ENCODE measurements at regions not wholly inside any gene's neighbourhood (a gene's known extent, or its start where the extent isn't known, plus 50 kb on each side); places are given as distances from the start of the nearest gene placed in this dataset.

DNA sequence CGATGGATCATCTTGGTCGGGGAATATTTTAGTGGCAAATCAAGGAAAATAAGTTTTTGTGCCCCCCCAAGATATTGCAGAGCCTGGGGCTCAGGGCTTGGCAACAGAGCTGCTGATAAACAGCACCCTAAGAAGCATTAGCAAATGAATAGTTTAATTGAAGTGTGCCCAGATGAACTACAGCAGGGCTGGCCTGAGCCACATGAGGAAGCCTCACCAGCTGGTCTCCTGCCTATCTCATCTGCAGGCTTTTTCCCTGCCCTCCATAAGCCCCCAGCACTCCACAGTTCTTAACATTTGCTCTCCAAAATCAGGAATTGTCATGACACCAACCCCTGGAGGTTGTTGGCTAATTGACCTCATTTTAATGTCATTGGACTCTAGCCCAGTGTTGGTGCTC is 480.2 kb downstream of the HS3ST3B1 start:
- no peaks in the 10 kb centered on the region for H3K4me1 ChIP-seq
- no peak for DNase-seq (ENCODE audit: extremely low spot score)
- 84% methylated on average over 2 of the region's 2 CpGs for WGBS
- no peaks in the 10 kb centered on the region for H3K36me3 ChIP-seq
- no peaks in the 10 kb centered on the region for H3K9me3 ChIP-seq
- no peak overlapping the region for H3K4me3 ChIP-seq
- TF ChIP-seq, protein P1, sequence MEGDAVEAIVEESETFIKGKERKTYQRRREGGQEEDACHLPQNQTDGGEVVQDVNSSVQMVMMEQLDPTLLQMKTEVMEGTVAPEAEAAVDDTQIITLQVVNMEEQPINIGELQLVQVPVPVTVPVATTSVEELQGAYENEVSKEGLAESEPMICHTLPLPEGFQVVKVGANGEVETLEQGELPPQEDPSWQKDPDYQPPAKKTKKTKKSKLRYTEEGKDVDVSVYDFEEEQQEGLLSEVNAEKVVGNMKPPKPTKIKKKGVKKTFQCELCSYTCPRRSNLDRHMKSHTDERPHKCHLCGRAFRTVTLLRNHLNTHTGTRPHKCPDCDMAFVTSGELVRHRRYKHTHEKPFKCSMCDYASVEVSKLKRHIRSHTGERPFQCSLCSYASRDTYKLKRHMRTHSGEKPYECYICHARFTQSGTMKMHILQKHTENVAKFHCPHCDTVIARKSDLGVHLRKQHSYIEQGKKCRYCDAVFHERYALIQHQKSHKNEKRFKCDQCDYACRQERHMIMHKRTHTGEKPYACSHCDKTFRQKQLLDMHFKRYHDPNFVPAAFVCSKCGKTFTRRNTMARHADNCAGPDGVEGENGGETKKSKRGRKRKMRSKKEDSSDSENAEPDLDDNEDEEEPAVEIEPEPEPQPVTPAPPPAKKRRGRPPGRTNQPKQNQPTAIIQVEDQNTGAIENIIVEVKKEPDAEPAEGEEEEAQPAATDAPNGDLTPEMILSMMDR (IDR thresholded peaks at IDR 0.05), result no peak
- TF ChIP-seq POLR2A (IDR thresholded peaks at IDR 0.05; ENCODE audit: low read depth), result no peak
- no peak for TF ChIP-seq EP300 (IDR thresholded peaks at IDR 0.05)
- TF ChIP-seq POLR2AphosphoS5 (IDR thresholded peaks at IDR 0.05), result no peak
- H3K27me3 ChIP-seq, result peaks cover 0 to 13% (median 1%) of the 10 kb centered on the region in 4 donors
- no peak overlapping the region for H3K27ac ChIP-seq (replicated peaks in 1 of 4)
- intact Hi-C loops (cut with DNase I), result no loop called here

DNA sequence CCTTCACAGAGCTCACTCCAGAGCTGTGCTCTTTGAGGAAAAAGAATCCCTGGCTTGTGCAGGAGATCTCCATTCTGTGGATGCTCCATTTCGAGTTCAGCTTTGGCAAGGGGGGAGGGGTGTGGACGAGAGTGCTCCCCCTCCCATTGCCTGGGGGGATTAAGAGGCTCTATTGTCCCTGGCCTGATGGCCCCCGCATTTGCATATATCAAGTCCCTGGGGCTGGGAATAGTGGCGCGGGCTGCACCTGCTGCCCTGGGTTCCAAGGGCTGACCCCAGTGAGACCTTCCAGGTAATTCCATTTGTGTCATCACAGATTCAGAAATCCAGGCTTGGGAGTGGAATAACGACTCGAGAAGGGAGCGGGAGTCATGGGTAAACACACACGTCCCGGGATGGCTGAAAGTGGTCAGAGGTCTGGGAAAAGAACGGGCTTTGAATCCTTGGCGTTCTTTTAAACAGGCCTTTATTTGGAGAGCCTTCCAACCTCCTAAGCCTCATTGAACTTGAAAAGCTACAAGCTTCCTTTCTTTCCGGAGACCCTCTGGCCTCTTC is 479.3 kb downstream of the HS3ST3B1 start:
- Histone ChIP-seq H3K4me1 (no peaks in the 10 kb centered on the region), H3K4me3 (no peak overlapping the region), H3K36me3 (no peaks in the 10 kb centered on the region), H3K27ac (replicated peaks in 1 of 4) (no peak overlapping the region), H3K9me3 (no peaks in the 10 kb centered on the region), H3K27me3 (peaks cover 0 to 18% (median 1%) of the 10 kb centered on the region in 4 donors)
- WGBS, result 66% methylated on average over 13 of the region's 13 CpGs
- intact Hi-C loops (cut with DNase I), result no loop called here
- no peak for TF ChIP-seq POLR2A (IDR thresholded peaks at IDR 0.05; ENCODE audit: low read depth)
- TF ChIP-seq EP300 (IDR thresholded peaks at IDR 0.05), result no peak
- TF ChIP-seq, protein P1 (IDR thresholded peaks at IDR 0.05), result no peak
- TF ChIP-seq POLR2AphosphoS5 (IDR thresholded peaks at IDR 0.05), result no peak
- DNase-seq (ENCODE audit: extremely low spot score), result peak; percentile 62

DNA sequence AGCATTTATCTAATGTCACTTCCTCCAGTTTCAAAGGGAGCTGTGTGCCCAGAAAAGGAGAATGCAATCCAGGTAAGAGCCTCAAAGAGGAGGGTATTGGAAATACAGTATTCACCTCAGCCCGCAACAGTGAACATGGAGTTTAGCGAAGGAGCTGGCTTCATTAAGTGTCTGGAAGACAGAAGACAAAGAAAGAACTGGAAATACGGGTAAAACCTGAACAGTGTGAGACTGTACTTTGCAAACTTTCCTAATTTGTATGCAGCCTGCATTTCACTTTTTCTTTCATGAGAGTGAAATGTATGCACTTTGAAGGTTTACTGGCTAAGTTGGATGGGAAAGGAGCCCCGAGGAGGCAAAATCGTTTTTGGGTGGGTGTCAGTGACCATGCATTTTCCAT is 478.4 kb downstream of the HS3ST3B1 start:
- TF ChIP-seq EP300 (IDR thresholded peaks at IDR 0.05) (no peak), POLR2A (IDR thresholded peaks at IDR 0.05; ENCODE audit: low read depth) (no peak), POLR2AphosphoS5 (IDR thresholded peaks at IDR 0.05) (no peak)
- TF ChIP-seq, protein P1 (IDR thresholded peaks at IDR 0.05), result no peak
- peak; percentile 45 for DNase-seq (ENCODE audit: extremely low spot score)
- intact Hi-C loops (cut with DNase I), result no loop called here
- H3K9me3 ChIP-seq, result no peaks in the 10 kb centered on the region
- H3K27ac ChIP-seq (replicated peaks in 1 of 4), result no peak overlapping the region
- 78% methylated on average over 5 of the region's 5 CpGs for WGBS
- H3K4me3 ChIP-seq, result no peak overlapping the region
- H3K36me3 ChIP-seq, result no peaks in the 10 kb centered on the region
- peaks cover 0 to 18% (median 1%) of the 10 kb centered on the region in 4 donors for H3K27me3 ChIP-seq
- H3K4me1 ChIP-seq, result no peaks in the 10 kb centered on the region

DNA sequence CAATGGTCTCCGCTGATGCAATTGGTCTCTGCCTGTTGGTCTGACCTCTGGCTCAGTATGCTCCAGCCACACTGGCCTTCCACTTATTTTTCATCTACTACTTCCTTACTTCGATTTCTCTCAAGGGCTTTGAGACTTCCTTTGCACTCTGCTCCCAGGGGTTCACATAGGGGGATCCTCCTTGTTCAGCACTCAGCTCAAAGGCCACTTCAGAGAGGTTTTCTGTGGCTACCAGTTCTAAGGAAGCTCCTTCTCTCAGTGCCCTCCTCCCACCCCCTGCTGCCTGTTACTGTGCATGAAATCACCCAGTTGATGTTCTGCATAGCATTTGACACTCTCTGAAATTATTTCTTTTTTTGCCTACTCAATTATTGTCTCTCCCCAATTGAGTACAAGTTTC is 476.4 kb downstream of the HS3ST3B1 start:
- no peak overlapping the region for H3K4me3 ChIP-seq
- 72% methylated on average over 2 of the region's 2 CpGs for WGBS
- H3K27me3 ChIP-seq, result peaks cover 0 to 18% (median 1%) of the 10 kb centered on the region in 4 donors
- no peaks in the 10 kb centered on the region for H3K4me1 ChIP-seq
- no peaks in the 10 kb centered on the region for H3K36me3 ChIP-seq
- H3K9me3 ChIP-seq, result no peaks in the 10 kb centered on the region
- peak; percentile 53 for DNase-seq (ENCODE audit: extremely low spot score)
- H3K27ac ChIP-seq (replicated peaks in 1 of 4), result no peak overlapping the region
- intact Hi-C loops (cut with DNase I), result no loop called here
- TF ChIP-seq POLR2A (IDR thresholded peaks at IDR 0.05; ENCODE audit: low read depth), result no peak
- TF ChIP-seq, protein P1 (IDR thresholded peaks at IDR 0.05), result no peak
- no peak for TF ChIP-seq POLR2AphosphoS5 (IDR thresholded peaks at IDR 0.05)

DNA sequence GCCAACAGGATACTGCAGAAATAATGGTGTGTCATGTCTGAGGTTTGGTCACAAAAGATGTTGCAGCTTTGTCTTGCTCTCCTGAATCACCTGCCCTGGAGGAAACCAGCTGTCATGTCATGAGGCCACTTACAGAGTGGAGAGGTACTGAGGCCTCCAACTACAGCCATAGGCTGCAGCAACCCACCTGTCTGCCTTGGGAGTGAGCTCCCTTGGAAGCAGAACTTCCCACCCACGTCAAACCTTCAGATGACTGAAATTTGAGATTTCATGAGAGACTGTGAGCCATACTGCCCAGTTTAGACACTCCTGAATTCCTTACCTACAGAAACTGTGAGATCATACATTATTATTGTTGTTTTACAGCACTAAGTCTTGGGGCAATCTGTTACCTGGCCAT is 475.9 kb downstream of the HS3ST3B1 start:
- Histone ChIP-seq H3K36me3 (no peaks in the 10 kb centered on the region), H3K27me3 (peaks cover 0 to 18% (median 1%) of the 10 kb centered on the region in 4 donors), H3K4me1 (no peaks in the 10 kb centered on the region), H3K27ac (replicated peaks in 1 of 4) (no peak overlapping the region), H3K4me3 (no peak overlapping the region), H3K9me3 (no peaks in the 10 kb centered on the region)
- TF ChIP-seq POLR2AphosphoS5 (IDR thresholded peaks at IDR 0.05) (no peak), POLR2A (IDR thresholded peaks at IDR 0.05; ENCODE audit: low read depth) (no peak), EP300 (IDR thresholded peaks at IDR 0.05) (no peak)
- TF ChIP-seq, protein P1 (IDR thresholded peaks at IDR 0.05), result no peak
- intact Hi-C loops (cut with DNase I), result no loop called here
- WGBS, result 55% methylated on average over 1 of the region's 1 CpG
- peak; percentile 75 for DNase-seq (ENCODE audit: extremely low spot score)

Data from esophagus muscularis mucosa (tissue), 4 donors.